GM21360 (cell line): ENCODE measurements at regions not wholly inside any gene's neighbourhood (a gene's known extent, or its start where the extent isn't known, plus 50 kb on each side); places are given as distances from the start of the nearest gene placed in this dataset.
"Not testable (repeated sequence)": the region's sequence is repeated elsewhere in the genome, so short reads cannot be mapped to it uniquely, and the experiment has no call there.

ENCODE experiments used
- ATAC-seq: cut with Tn5 transposase; IDR thresholded peaks from one replicate; pipeline ENCODE4 v1.9.1; 2021; ENCODE audit warnings: mild to moderate bottlenecking, moderate library complexity; ENCODE audit not compliant: unreplicated experiment

GRCh38 chr16:16989368-16989767, 481.4 kb downstream of the XYLT1 start:
- ATAC-seq: no peak

GRCh38 chr16:16991711-16992110, 479.0 kb downstream of the XYLT1 start:
- no peak for ATAC-seq

- ATAC-seq: no peak
These were observed 477.6 kb downstream of the XYLT1 start for GRCh38 chr16:16992975-16993765.

- no peak for ATAC-seq
These were observed 475.9 kb downstream of the XYLT1 start for GRCh38 chr16:16994831-16995230.

- no peak for ATAC-seq
These were observed 473.9 kb downstream of the XYLT1 start for GRCh38 chr16:16996827-16997226.

- no peak for ATAC-seq
These were observed 473.4 kb downstream of the XYLT1 start for GRCh38 chr16:16997349-16997748.

- ATAC-seq: no peak
These were observed 469.3 kb downstream of the XYLT1 start for GRCh38 chr16:17001471-17001870.

GRCh38 chr16:17002565-17002964, 468.2 kb downstream of the XYLT1 start:
- no peak for ATAC-seq

GRCh38 chr16:17005963-17006362, 464.8 kb downstream of the XYLT1 start:
- not testable (repeated sequence) for ATAC-seq

GRCh38 chr16:17011712-17012111, 459.0 kb downstream of the XYLT1 start:
- no peak for ATAC-seq

- ATAC-seq: no peak
These were observed 457.7 kb downstream of the XYLT1 start for GRCh38 chr16:17013038-17013437.

- no peak for ATAC-seq
These were observed 456.2 kb downstream of the XYLT1 start for GRCh38 chr16:17014484-17015121.

GRCh38 chr16:17015702-17016101, 455.1 kb downstream of the XYLT1 start:
- no peak for ATAC-seq

- no peak for ATAC-seq
These were observed 453.3 kb downstream of the XYLT1 start for GRCh38 chr16:17017442-17017841.

GRCh38 chr16:17018585-17018939, 452.2 kb downstream of the XYLT1 start:
- no peak for ATAC-seq

GRCh38 chr16:17019366-17019765, 451.4 kb downstream of the XYLT1 start:
- ATAC-seq: no peak

- ATAC-seq: no peak
These were observed 447.2 kb downstream of the XYLT1 start for GRCh38 chr16:17023606-17024005.

GRCh38 chr16:17024514-17024913, 446.2 kb downstream of the XYLT1 start:
- ATAC-seq: no peak

GRCh38 chr16:17026600-17027242, 444.0 kb downstream of the XYLT1 start:
- ATAC-seq: peak; percentile 77

GRCh38 chr16:17027488-17028129, 443.2 kb downstream of the XYLT1 start:
- ATAC-seq: no peak

GRCh38 chr16:17029602-17030350, 441.0 kb downstream of the XYLT1 start:
- ATAC-seq: no peak
